ENCODE measurements at regions not wholly inside any gene's neighbourhood (a gene's known extent, or its start where the extent isn't known, plus 50 kb on each side); places are given as distances from the start of the nearest gene placed in this dataset.

DNA sequence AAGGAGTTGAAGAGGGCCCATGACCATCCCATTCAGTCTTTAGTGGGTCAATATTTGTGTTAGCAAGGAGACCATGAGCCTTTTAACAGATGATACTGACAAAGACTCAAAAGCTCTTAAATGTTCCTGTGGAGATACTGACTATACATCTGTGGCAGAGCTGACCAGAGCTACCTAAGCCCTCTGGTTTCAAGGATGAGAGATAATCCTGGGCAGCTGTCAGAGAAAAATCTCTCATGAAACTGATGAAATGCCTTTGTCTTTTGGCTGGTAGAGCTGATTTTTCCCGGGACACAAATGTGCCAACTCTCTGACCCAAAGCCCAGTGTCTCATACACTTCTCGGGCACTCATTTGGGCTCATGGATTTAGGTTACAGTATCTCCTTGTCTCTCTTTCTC is 100.9 kb downstream of the XCL2 start:
- no peak for TF ChIP-seq EZH2 (optimal IDR thresholded peaks at IDR 0.05; ENCODE audit: low read depth, low read length)
- TF ChIP-seq, protein P1, sequence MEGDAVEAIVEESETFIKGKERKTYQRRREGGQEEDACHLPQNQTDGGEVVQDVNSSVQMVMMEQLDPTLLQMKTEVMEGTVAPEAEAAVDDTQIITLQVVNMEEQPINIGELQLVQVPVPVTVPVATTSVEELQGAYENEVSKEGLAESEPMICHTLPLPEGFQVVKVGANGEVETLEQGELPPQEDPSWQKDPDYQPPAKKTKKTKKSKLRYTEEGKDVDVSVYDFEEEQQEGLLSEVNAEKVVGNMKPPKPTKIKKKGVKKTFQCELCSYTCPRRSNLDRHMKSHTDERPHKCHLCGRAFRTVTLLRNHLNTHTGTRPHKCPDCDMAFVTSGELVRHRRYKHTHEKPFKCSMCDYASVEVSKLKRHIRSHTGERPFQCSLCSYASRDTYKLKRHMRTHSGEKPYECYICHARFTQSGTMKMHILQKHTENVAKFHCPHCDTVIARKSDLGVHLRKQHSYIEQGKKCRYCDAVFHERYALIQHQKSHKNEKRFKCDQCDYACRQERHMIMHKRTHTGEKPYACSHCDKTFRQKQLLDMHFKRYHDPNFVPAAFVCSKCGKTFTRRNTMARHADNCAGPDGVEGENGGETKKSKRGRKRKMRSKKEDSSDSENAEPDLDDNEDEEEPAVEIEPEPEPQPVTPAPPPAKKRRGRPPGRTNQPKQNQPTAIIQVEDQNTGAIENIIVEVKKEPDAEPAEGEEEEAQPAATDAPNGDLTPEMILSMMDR (IDR thresholded peaks at IDR 0.05; ENCODE audit: low read length), result no peak
